PC-3 (cell line): ENCODE measurements at regions not wholly inside any gene's neighbourhood (a gene's known extent, or its start where the extent isn't known, plus 50 kb on each side); places are given as distances from the start of the nearest gene placed in this dataset.

Experiments
- ATAC-seq: fragments of 200-7000 bp; cut with Tn5 transposase; 2 replicates; pipeline ENCODE4 v1.9.1; 2020; ENCODE audit warnings: mild to moderate bottlenecking, moderate library complexity
- BruUV-seq: library from RNA; stranded (reverse); fragments of 400-500 nt; replicated peaks from 2 replicates; lab custom pipeline; 2021; lab: Mats Ljungman, UMichigan
- CTCF ChIA-PET: fragments of 300-600 bp; sonication (Branson Sonifier 250); formaldehyde crosslinking; loops from one replicate; lab custom pipeline; 2022; ENCODE audit warnings: antibody characterized with exemption; lab: Charles Lee
- POLR2A ChIA-PET: fragments of 300-600 bp; sonication (Branson Sonifier 250); formaldehyde crosslinking; loops from one replicate; lab custom pipeline; 2022; ENCODE audit warnings: antibody characterized with exemption; ENCODE audit not compliant: unreplicated experiment; lab: Charles Lee
- DNase-seq: peaks from one replicate; pipeline ENCODE4 v3.0.0-alpha.2; 2015
- H2AFZ ChIP-seq: fragments of 300-600 bp; sonication (generic); 2 replicates; pipeline ENCODE4 v1.6.0; 2016; ENCODE audit warnings: antibody characterized with exemption, low read length
- H3F3A ChIP-seq: fragments of 300-600 bp; sonication (generic); one replicate; pipeline ENCODE4 v1.6.0; 2017; ENCODE audit warnings: antibody characterized with exemption, low read length, control low read depth, mild to moderate bottlenecking; ENCODE audit not compliant: unreplicated experiment
- H3K27ac ChIP-seq: fragments of 300-600 bp; sonication (generic); 2 replicates; pipeline ENCODE4 v1.5.1; 2016; ENCODE audit warnings: mild to moderate bottlenecking, low read length
- H3K27me3 ChIP-seq: fragments of 300-600 bp; sonication (generic); 2 replicates; pipeline ENCODE4 v1.6.1; 2016; ENCODE audit warnings: low read length, mixed read lengths
- H3K36me3 ChIP-seq: fragments of 300-600 bp; sonication (generic); 2 replicates; pipeline ENCODE4 v1.6.1; 2016; ENCODE audit warnings: low read depth, mixed run types, low read length, mixed read lengths
- H3K4me1 ChIP-seq: fragments of 300-600 bp; sonication (generic); 2 replicates; pipeline ENCODE4 v1.5.1; 2016; ENCODE audit warnings: low read length; ENCODE audit not compliant: insufficient read depth
- H3K4me2 ChIP-seq: fragments of 300-600 bp; sonication (generic); 2 replicates; pipeline ENCODE4 v1.6.0; 2016; ENCODE audit warnings: low read length
- H3K4me3 ChIP-seq: fragments of 300-600 bp; sonication (generic); 2 replicates; pipeline ENCODE4 v1.5.1; 2016; ENCODE audit warnings: mild to moderate bottlenecking, low read length, mixed read lengths
- H3K79me2 ChIP-seq: fragments of 300-600 bp; sonication (generic); 2 replicates; pipeline ENCODE4 v1.6.1; 2017; ENCODE audit warnings: low read length, mixed read lengths
- H3K9ac ChIP-seq: fragments of 300-600 bp; sonication (generic); 2 replicates; pipeline ENCODE4 v1.6.0; 2016; ENCODE audit warnings: mild to moderate bottlenecking, low read length
- H3K9me2 ChIP-seq: fragments of 300-600 bp; sonication (generic); replicated peaks from 2 replicates; pipeline ENCODE4 v1.6.1; 2016; ENCODE audit warnings: mixed run types, low read length, mixed read lengths
- H3K9me3 ChIP-seq: fragments of 300-600 bp; sonication (generic); 2 replicates; pipeline ENCODE4 v1.6.1; 2016; ENCODE audit warnings: low read length, mixed read lengths
- H4K20me1 ChIP-seq: fragments of 300-600 bp; sonication (generic); 2 replicates; pipeline ENCODE4 v1.6.1; 2016; ENCODE audit warnings: low read length, mixed read lengths
- CTCF ChIP-seq: fragments of 300-600 bp; sonication (generic); conservative IDR thresholded peaks from 2 replicates; pipeline ENCODE4 v1.5.1; 2017; ENCODE audit warnings: antibody characterized with exemption, low read depth, mild to moderate bottlenecking, low read length
- EZH2 ChIP-seq: fragments of 300-600 bp; sonication (generic); IDR thresholded peaks from one replicate; pipeline ENCODE4 v1.6.1; 2017; ENCODE audit warnings: antibody characterized with exemption, mild to moderate bottlenecking, low read length; ENCODE audit not compliant: unreplicated experiment
- EZH2phosphoT487 ChIP-seq: fragments of 300-600 bp; sonication (generic); IDR thresholded peaks from 2 replicates; pipeline ENCODE4 v1.6.1; 2018; ENCODE audit warnings: mild to moderate bottlenecking, antibody characterized with exemption, low read length, borderline replicate concordance
- intact Hi-C: fragments of 100-400 bp; cut with micrococcal nuclease; formaldehyde crosslinking; loops from 2 replicates; pipeline ENCODE4 v1.9.0; 2023

- DNase-seq, result no peak
- H3K4me2 ChIP-seq, result no peak overlapping the region
- no peak for ATAC-seq
These were observed 278.6 kb upstream of the AJAP1 start for GRCh38 chr1:4375812-4376211.

GRCh38 chr1:4379451-4380175 lies 274.8 kb upstream of the AJAP1 start:
- H3K4me2 ChIP-seq, result no peak overlapping the region
- DNase-seq, result no peak
- no peak overlapping the region for H3K9ac ChIP-seq
- TF ChIP-seq EZH2, result no peak
- TF ChIP-seq CTCF, result no peak
- no peak for TF ChIP-seq EZH2phosphoT487
- no peaks in the 10 kb centered on the region for H4K20me1 ChIP-seq
- intact Hi-C loops, result no loop called here
- peaks cover 75% of the 10 kb centered on the region for H3K9me3 ChIP-seq
- no peaks in the 10 kb centered on the region for H3K27me3 ChIP-seq
- no peaks in the 10 kb centered on the region for H3K36me3 ChIP-seq
- no peak overlapping the region for H2AFZ ChIP-seq
- H3K4me3 ChIP-seq, result no peak overlapping the region
- CTCF ChIA-PET, result no interaction called here
- no peak overlapping the region for H3K27ac ChIP-seq
- H3K79me2 ChIP-seq, result no peaks in the 10 kb centered on the region
- POLR2A ChIA-PET, result no interaction called here
- BruUV-seq, result no TSS peak
- H3K4me1 ChIP-seq, result no peaks in the 10 kb centered on the region
- H3K9me2 ChIP-seq, result no peaks in the 10 kb centered on the region
- ATAC-seq, result no peak
- no peaks in the 10 kb centered on the region for H3F3A ChIP-seq

More at GRCh38 chr1:4375812-4376211, 278.6 kb upstream of the AJAP1 start:
- no peaks in the 10 kb centered on the region for H3F3A ChIP-seq
- H3K9me2 ChIP-seq, result no peaks in the 10 kb centered on the region
- H3K4me3 ChIP-seq, result no peak overlapping the region
- H4K20me1 ChIP-seq, result no peaks in the 10 kb centered on the region
- no peak overlapping the region for H2AFZ ChIP-seq
- ChIA-PET CTCF (no interaction called here), POLR2A (no interaction called here)
- TF ChIP-seq EZH2, result no peak
- TF ChIP-seq CTCF, result no peak
- no peak for TF ChIP-seq EZH2phosphoT487
- peaks cover 53% of the 10 kb centered on the region for H3K9me3 ChIP-seq
- no peak overlapping the region for H3K9ac ChIP-seq
- H3K4me1 ChIP-seq, result no peaks in the 10 kb centered on the region
- H3K27ac ChIP-seq, result no peak overlapping the region
- no peaks in the 10 kb centered on the region for H3K79me2 ChIP-seq
- no peaks in the 10 kb centered on the region for H3K36me3 ChIP-seq
- intact Hi-C loops, result no loop called here
- no TSS peak for BruUV-seq
- no peaks in the 10 kb centered on the region for H3K27me3 ChIP-seq

GRCh38 chr1:4380564-4381168 lies 273.7 kb upstream of the AJAP1 start:
- BruUV-seq, result no TSS peak
- no peak overlapping the region for H3K9ac ChIP-seq

More at GRCh38 chr1:4380564-4381168, 273.7 kb upstream of the AJAP1 start:
- no peak for DNase-seq
- H3K4me3 ChIP-seq, result no peak overlapping the region
- H2AFZ ChIP-seq, result no peak overlapping the region
- H3K36me3 ChIP-seq, result no peaks in the 10 kb centered on the region
- peaks cover 67% of the 10 kb centered on the region for H3K9me3 ChIP-seq
- H3K9me2 ChIP-seq, result no peaks in the 10 kb centered on the region
- intact Hi-C loops, result no loop called here
- H3K4me2 ChIP-seq, result no peak overlapping the region
- no peaks in the 10 kb centered on the region for H3K27me3 ChIP-seq
- ChIA-PET CTCF (no interaction called here), POLR2A (no interaction called here)
- ATAC-seq, result no peak
- no peak overlapping the region for H3K27ac ChIP-seq
- TF ChIP-seq EZH2phosphoT487 (no peak), EZH2 (no peak), CTCF (no peak)
- no peaks in the 10 kb centered on the region for H3K79me2 ChIP-seq
- no peaks in the 10 kb centered on the region for H3K4me1 ChIP-seq
- no peaks in the 10 kb centered on the region for H3F3A ChIP-seq
- H4K20me1 ChIP-seq, result no peaks in the 10 kb centered on the region
